Pancreas (tissue), 10 donors: ENCODE measurements at regions not wholly inside any gene's neighbourhood (a gene's known extent, or its start where the extent isn't known, plus 50 kb on each side); places are given as distances from the start of the nearest gene placed in this dataset.

ENCODE experiments used
- ATAC-seq, 4 donors: fragments of 200-7000 bp; cut with Tn5 transposase; one replicate each; pipeline versions ENCODE4 v1.8.0 to v1.9.1; 2020; ENCODE audit warnings: mild to moderate bottlenecking in 4 of 4, moderate library complexity in 4 of 4
- DNase-seq, 6 donors: peaks; one replicate each; pipeline ENCODE4 v3.0.0-alpha.2; 2020
- FAIRE-seq: peaks from 2 replicates; lab custom pipeline; 2012; peaks lifted over from hg19 to GRCh38; lab: Jason Lieb, UNC
- H3K27ac ChIP-seq, 4 donors: fragments of 200-600 bp; sonication (generic); 1 replicate in 3 of 4; 2 replicates in 1 of 4; pipeline versions ENCODE4 v1.5.0 to v1.8.0; 2020
- H3K27me3 ChIP-seq, 4 donors: fragments of 200-600 bp; one replicate each; pipeline ENCODE4 v1.8.0; 2021
- H3K36me3 ChIP-seq, 3 donors: fragments of 200-600 bp; sonication (generic) in 1 of 3; one replicate each; pipeline versions ENCODE4 v1.5.0 to v1.8.0; 2020 to 2021
- H3K4me1 ChIP-seq, 3 donors: fragments of 200-600 bp; one replicate each; pipeline ENCODE4 v1.8.0; 2021
- H3K4me3 ChIP-seq, 4 donors: fragments of 200-600 bp; sonication (generic) in 2 of 4; one replicate each; pipeline versions ENCODE4 v1.5.0 to v1.8.0; 2020 to 2021
- H3K9me3 ChIP-seq, 4 donors: fragments of 200-600 bp; one replicate each; pipeline ENCODE4 v1.8.0; 2021
- WGBS, 2 donors: extraction: QIAGEN DNeasy Blood & Tissue Kit; methylation state at CpG; one replicate each; pipeline ENCODE4 v1.1.7; 2013; 5-methylcytosine and 5-hydroxymethylcytosine counted together
- intact Hi-C, 3 donors: fragments of 100-400 bp; cut with DNase I; formaldehyde crosslinking; loops; one replicate each; pipeline versions ENCODE4 v1.11.1 to v1.14.2; 2022
- TF ChIP-seq, protein P1 (sequence below), 4 donors: fragments of 200-600 bp; sonication (generic) in 3 of 4; IDR thresholded peaks; one replicate each; pipeline versions ENCODE4 v1.5.0 to v1.8.0; 2021; ENCODE audit warnings: antibody characterized with exemption in 4 of 4
- donor health status: healthy with polysubstance abuse.
- donor health status: DM: no; HTN: no; CAD: no; lungs with moderate emphysema.
- donor health status: DM: no; HTN: no; CAD: no.
- donor health status: control.
- donor health status: control.
- donor health status: Bipolar disorder and iron deficiency.
- donor health status: DM: yes; HTN: yes; CAD: no.
- donor health status: DM: no; HTN: no; CAD: no.
- donor health status: DM: no; HTN: no; CAD: no.
- donor health status: DM: yes; HTN: yes; CAD: no.

DNA sequence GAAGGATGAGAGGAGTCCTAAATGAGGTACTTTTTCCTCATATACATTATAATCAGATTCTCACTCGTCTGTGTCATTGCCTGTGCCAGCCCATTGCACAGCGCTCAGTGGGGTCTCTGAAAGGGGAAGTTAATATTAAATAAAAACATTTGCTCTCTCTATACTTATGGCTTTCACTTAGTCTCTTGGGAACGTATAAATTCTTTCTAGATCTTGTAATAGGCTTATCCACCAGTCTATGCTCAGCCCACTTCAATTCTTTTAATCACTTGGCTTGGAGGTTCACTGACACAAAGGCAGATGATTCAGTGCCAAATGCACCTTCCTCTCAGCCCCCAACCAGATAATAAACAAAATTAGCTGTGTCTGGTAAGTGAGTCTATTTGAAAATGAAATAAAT is 164.3 kb upstream of the OGFRL1 start:
- Histone ChIP-seq H3K4me3 (no peak overlapping the region), H3K4me1 (no peaks in the 10 kb centered on the region), H3K36me3 (no peaks in the 10 kb centered on the region), H3K9me3 (no peaks in the 10 kb centered on the region), H3K27me3 (no peaks in the 10 kb centered on the region), H3K27ac (no peak overlapping the region)
- no peak for FAIRE-seq
- intact Hi-C loops: no loop called here
- WGBS, 2 donors: 55 to 64% methylated on average over 3 of the region's 3 CpGs
- no peak for DNase-seq
- ATAC-seq: no peak
- TF ChIP-seq, protein P1, sequence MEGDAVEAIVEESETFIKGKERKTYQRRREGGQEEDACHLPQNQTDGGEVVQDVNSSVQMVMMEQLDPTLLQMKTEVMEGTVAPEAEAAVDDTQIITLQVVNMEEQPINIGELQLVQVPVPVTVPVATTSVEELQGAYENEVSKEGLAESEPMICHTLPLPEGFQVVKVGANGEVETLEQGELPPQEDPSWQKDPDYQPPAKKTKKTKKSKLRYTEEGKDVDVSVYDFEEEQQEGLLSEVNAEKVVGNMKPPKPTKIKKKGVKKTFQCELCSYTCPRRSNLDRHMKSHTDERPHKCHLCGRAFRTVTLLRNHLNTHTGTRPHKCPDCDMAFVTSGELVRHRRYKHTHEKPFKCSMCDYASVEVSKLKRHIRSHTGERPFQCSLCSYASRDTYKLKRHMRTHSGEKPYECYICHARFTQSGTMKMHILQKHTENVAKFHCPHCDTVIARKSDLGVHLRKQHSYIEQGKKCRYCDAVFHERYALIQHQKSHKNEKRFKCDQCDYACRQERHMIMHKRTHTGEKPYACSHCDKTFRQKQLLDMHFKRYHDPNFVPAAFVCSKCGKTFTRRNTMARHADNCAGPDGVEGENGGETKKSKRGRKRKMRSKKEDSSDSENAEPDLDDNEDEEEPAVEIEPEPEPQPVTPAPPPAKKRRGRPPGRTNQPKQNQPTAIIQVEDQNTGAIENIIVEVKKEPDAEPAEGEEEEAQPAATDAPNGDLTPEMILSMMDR (IDR thresholded peaks at IDR 0.05): no peak

GRCh38 chr6:71125216-71125615 is 163.4 kb upstream of the OGFRL1 start:
- no peak for FAIRE-seq
- no peaks in the 10 kb centered on the region for H3K9me3 ChIP-seq
- H3K36me3 ChIP-seq: no peaks in the 10 kb centered on the region
- no peak for ATAC-seq
- TF ChIP-seq, protein P1 (IDR thresholded peaks at IDR 0.05): no peak
- no peak overlapping the region for H3K4me3 ChIP-seq
- no peaks in the 10 kb centered on the region for H3K4me1 ChIP-seq
- intact Hi-C loops: no loop called here
- no peaks in the 10 kb centered on the region for H3K27me3 ChIP-seq
- no peak overlapping the region for H3K27ac ChIP-seq
- no peak for DNase-seq

DNA sequence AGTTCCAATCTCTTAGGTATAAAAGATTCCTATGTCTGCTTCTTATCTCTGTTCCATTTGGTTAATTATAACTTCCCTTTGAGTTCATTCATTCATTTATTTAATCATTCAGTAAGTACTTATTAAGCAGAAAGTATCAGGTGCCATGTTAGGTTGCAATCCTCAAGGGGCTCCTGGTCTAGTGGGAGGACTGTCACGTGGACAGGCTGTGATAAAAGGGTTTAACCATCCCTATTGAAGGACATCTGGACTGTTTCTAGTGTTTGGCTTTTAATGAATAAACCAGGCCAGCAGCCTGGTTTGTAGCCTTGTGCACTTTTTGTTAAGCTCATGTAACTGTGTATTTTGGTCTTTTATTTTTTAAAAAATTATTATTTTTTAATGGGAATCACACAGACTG is 162.1 kb upstream of the OGFRL1 start:
- 25 to 29% methylated on average over 1 of the region's 1 CpG for WGBS, 2 donors
- intact Hi-C loops: no loop called here
- no peak for ATAC-seq

GRCh38 chr6:71127374-71127773 is 161.2 kb upstream of the OGFRL1 start:
- H3K36me3 ChIP-seq: no peaks in the 10 kb centered on the region
- FAIRE-seq: no peak
- WGBS, 2 donors: 81 to 85% methylated on average over 3 of the region's 3 CpGs

More for the DNA sequence above, 162.1 kb upstream of the OGFRL1 start:
- Histone ChIP-seq H3K36me3 (no peaks in the 10 kb centered on the region), H3K27ac (no peak overlapping the region), H3K4me3 (no peak overlapping the region), H3K4me1 (no peaks in the 10 kb centered on the region), H3K9me3 (no peaks in the 10 kb centered on the region), H3K27me3 (no peaks in the 10 kb centered on the region)
- no peak for FAIRE-seq
- no peak for DNase-seq
- TF ChIP-seq, protein P1 (IDR thresholded peaks at IDR 0.05): no peak

DNA sequence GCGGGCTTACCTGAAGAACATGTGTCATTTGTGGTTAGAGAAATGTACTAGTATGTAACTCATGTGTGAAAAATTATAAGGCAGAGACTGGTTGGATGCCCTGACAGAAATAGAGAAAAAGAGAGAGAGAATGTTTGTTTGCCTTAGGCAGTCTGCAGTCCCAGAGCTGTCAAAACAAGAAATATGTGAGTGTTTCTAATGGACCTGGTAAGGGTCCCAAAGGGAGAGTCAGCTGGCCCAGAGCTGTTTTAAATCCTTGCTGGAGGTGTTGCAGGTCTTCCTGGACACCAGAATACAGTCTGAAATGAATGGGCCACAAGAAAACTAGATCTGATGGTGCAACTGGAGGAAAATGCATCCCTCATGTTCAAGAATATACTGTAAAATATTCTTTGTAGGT is 158.3 kb upstream of the OGFRL1 start:
- FAIRE-seq: no peak

More at GRCh38 chr6:71127374-71127773, 161.2 kb upstream of the OGFRL1 start:
- DNase-seq: no peak
- ATAC-seq: no peak
- H3K27ac ChIP-seq: no peak overlapping the region
- TF ChIP-seq, protein P1 (IDR thresholded peaks at IDR 0.05): no peak
- H3K4me3 ChIP-seq: no peak overlapping the region
- no peaks in the 10 kb centered on the region for H3K27me3 ChIP-seq
- no peaks in the 10 kb centered on the region for H3K4me1 ChIP-seq
- no peaks in the 10 kb centered on the region for H3K9me3 ChIP-seq
- intact Hi-C loops: no loop called here

More for the DNA sequence above, 158.3 kb upstream of the OGFRL1 start:
- intact Hi-C loops: no loop called here
- Histone ChIP-seq H3K27ac (no peak overlapping the region), H3K36me3 (no peaks in the 10 kb centered on the region), H3K9me3 (no peaks in the 10 kb centered on the region), H3K4me3 (no peak overlapping the region), H3K27me3 (no peaks in the 10 kb centered on the region), H3K4me1 (no peaks in the 10 kb centered on the region)
- TF ChIP-seq, protein P1 (IDR thresholded peaks at IDR 0.05): no peak
- ATAC-seq (no peak), DNase-seq (no peak)
- 87 to 100% methylated on average over 1 of the region's 1 CpG for WGBS, 2 donors
